Gastrocnemius medialis (tissue), 4 donors: ENCODE measurements at regions not wholly inside any gene's neighbourhood (a gene's known extent, or its start where the extent isn't known, plus 50 kb on each side); places are given as distances from the start of the nearest gene placed in this dataset.

Experiments used
- CTCF ChIP-seq, 5 experiments: fragments of 450-650 bp in 3 of 5; fragments of 200-600 bp in 2 of 5; sonication (generic) in 2 of 5; IDR thresholded peaks in 4 of 5; conservative IDR thresholded peaks in 1 of 5; 1 replicate in 4 of 5; 2 replicates in 1 of 5; pipeline ENCODE4 v1.5.1; 2016 to 2019; ENCODE audit warnings: antibody characterized with exemption in 5 of 5, mild to moderate bottlenecking in 3 of 5, moderate library complexity in 3 of 5
- POLR2A ChIP-seq, 2 donors: fragments of 450-650 bp; IDR thresholded peaks; one replicate each; pipeline ENCODE4 v1.6.1; 2017; ENCODE audit warnings: antibody characterized with exemption in 2 of 2, mild to moderate bottlenecking in 2 of 2, moderate library complexity in 2 of 2

DNA sequence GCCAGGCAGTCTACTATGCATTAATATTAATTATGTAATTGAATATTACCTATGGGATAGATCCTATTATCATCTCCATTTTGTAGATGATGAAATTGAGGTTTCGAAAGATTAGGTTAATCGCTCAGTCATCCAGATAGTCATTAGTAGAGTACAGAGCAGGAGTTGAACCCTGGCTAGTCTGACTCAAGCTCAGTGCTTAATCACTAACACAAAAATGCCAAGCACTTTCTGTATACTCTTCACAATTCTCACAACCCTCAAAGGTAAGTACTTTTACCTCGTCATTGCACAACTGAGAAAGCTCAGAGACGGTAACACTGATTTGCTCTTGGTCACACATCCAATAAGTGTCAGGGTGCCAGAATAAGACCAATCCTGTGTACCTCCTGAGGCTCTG is 280.2 kb upstream of the PLXNA2 start:
- TF ChIP-seq CTCF (IDR thresholded peaks at IDR 0.05 in 4 of 5, conservative IDR thresholded peaks at IDR 0.05 in 1 of 5) (no peak), POLR2A (IDR thresholded peaks at IDR 0.05) (no peak)
